Sigmoid colon (tissue), 6 donors: ENCODE measurements at regions not wholly inside any gene's neighbourhood (a gene's known extent, or its start where the extent isn't known, plus 50 kb on each side); places are given as distances from the start of the nearest gene placed in this dataset.

Experiments
- DNase-seq: peaks from one replicate; pipeline ENCODE4 v3.0.0-alpha.2; 2019
- H3K27ac ChIP-seq, 4 donors: fragments of 200-600 bp; sonication (generic); one replicate each; pipeline ENCODE4 v1.5.1; 2016 to 2019; ENCODE audit warnings: mild to moderate bottlenecking in 1 of 4
- H3K27me3 ChIP-seq, 3 donors: fragments of 200-600 bp; sonication (generic); one replicate each; pipeline ENCODE4 v1.5.1; 2019; ENCODE audit warnings: mild to moderate bottlenecking in 1 of 3
- H3K36me3 ChIP-seq, 4 donors: fragments of 200-600 bp; sonication (generic); one replicate each; pipeline ENCODE4 v1.5.1; 2016 to 2019
- H3K4me1 ChIP-seq, 4 donors: fragments of 200-600 bp; sonication (generic); one replicate each; pipeline ENCODE4 v1.5.1; 2017 to 2019
- H3K4me3 ChIP-seq, 4 donors: fragments of 200-600 bp; sonication (generic); one replicate each; pipeline ENCODE4 v1.5.1; 2017 to 2019; ENCODE audit warnings: mild to moderate bottlenecking in 2 of 4, moderate library complexity in 1 of 4
- H3K9me3 ChIP-seq, 4 donors: fragments of 200-600 bp in 3 of 4; sonication (generic) in 3 of 4; one replicate each; pipeline versions ENCODE4 v1.5.1 to v1.6.1; 2013 to 2019
- CTCF ChIP-seq, 4 experiments: fragments of 450-650 bp in 3 of 4; fragments of 200-600 bp in 1 of 4; IDR thresholded peaks; one replicate each; pipeline ENCODE4 v1.5.1; 2016 to 2019; ENCODE audit warnings: antibody characterized with exemption in 4 of 4, mild to moderate bottlenecking in 3 of 4, moderate library complexity in 2 of 4
- EP300 ChIP-seq, 4 donors: sonication (generic); formaldehyde crosslinking; IDR thresholded peaks; one replicate each; pipeline ENCODE4 v1.6.1; 2017; ENCODE audit warnings: antibody characterized with exemption in 4 of 4
- POLR2A ChIP-seq, 2 donors: fragments of 450-650 bp; IDR thresholded peaks; one replicate each; pipeline ENCODE4 v1.6.1; 2016; ENCODE audit warnings: antibody characterized with exemption in 2 of 2, mild to moderate bottlenecking in 2 of 2, moderate library complexity in 2 of 2
- POLR2AphosphoS5 ChIP-seq, 4 donors: sonication (generic); formaldehyde crosslinking; IDR thresholded peaks; one replicate each; pipeline ENCODE4 v1.6.1; 2017; ENCODE audit warnings: antibody characterized with exemption in 4 of 4
- WGBS, 2 donors: extraction: QIAGEN DNeasy Blood & Tissue Kit; methylation state at CpG; one replicate each; pipeline ENCODE4 v1.1.7; 2013; 5-methylcytosine and 5-hydroxymethylcytosine counted together
- intact Hi-C: fragments of 100-400 bp; cut with DNase I; formaldehyde crosslinking; loops from one replicate; pipeline ENCODE4 v1.15.1; 2023
- donor health status: healthy with polysubstance abuse.
- donor health status: healthy.

DNA sequence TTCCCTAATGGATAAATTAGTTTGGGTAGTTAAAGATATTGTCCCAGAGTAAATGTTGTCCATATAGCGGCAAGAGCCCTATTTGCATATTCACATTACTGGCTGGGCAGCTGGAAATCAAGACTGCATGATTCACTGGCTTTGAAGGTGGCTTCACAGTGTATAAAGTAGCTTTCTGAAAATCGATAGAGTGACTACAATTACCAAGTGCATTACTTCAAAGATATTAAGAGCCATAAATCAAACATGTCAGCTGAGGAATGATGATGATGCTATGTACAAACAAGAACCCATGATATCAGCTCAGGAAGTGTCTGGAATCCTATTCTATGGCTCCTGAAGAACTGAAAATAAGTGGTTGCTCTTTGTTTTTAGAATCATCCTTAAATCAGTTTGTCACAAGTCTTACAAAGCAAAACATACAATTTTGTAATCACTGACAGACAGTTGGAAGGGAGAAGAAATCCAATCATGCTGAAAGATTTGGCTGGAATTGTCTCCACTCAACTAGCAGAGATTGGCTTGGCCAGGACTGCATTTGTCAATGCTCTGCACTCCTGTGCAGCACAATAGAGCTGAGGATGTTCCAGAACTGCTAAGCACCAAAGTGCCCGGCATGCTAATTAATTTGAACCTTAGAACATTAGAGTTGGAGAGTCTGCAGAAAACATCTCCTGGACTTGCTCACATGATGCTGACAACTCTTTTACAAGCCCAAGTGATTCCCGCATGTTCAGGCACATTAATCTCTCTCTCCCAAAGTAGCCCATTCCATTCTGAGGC, 77.9 kb upstream of the B3GAT2 start:
- Histone ChIP-seq H3K9me3 (no peaks in the 10 kb centered on the region), H3K36me3 (no peaks in the 10 kb centered on the region), H3K27me3 (no peaks in the 10 kb centered on the region), H3K4me1 (no peaks in the 10 kb centered on the region), H3K4me3 (no peak overlapping the region), H3K27ac (no peak overlapping the region)
- no peak for DNase-seq
- intact Hi-C loops = no loop called here
- 70 to 84% methylated on average over 4 of the region's 4 CpGs for WGBS, 2 donors
- TF ChIP-seq POLR2A (IDR thresholded peaks at IDR 0.05) (no peak), CTCF (IDR thresholded peaks at IDR 0.05) (no peak), POLR2AphosphoS5 (IDR thresholded peaks at IDR 0.05) (no peak)

- no peak overlapping the region for H3K27ac ChIP-seq
- no peaks in the 10 kb centered on the region for H3K9me3 ChIP-seq
- no peaks in the 10 kb centered on the region for H3K36me3 ChIP-seq
- H3K27me3 ChIP-seq = no peaks in the 10 kb centered on the region
- no peak for TF ChIP-seq POLR2AphosphoS5 (IDR thresholded peaks at IDR 0.05)
- TF ChIP-seq EP300 (IDR thresholded peaks at IDR 0.05) = no peak
- no peak for TF ChIP-seq CTCF (IDR thresholded peaks at IDR 0.05)
- TF ChIP-seq POLR2A (IDR thresholded peaks at IDR 0.05) = no peak
- H3K4me1 ChIP-seq = no peaks in the 10 kb centered on the region
- DNase-seq = no peak
- no peak overlapping the region for H3K4me3 ChIP-seq
- intact Hi-C loops = no loop called here
These were observed 79.0 kb upstream of the B3GAT2 start for GRCh38 chr6:71035871-71036270.

DNA sequence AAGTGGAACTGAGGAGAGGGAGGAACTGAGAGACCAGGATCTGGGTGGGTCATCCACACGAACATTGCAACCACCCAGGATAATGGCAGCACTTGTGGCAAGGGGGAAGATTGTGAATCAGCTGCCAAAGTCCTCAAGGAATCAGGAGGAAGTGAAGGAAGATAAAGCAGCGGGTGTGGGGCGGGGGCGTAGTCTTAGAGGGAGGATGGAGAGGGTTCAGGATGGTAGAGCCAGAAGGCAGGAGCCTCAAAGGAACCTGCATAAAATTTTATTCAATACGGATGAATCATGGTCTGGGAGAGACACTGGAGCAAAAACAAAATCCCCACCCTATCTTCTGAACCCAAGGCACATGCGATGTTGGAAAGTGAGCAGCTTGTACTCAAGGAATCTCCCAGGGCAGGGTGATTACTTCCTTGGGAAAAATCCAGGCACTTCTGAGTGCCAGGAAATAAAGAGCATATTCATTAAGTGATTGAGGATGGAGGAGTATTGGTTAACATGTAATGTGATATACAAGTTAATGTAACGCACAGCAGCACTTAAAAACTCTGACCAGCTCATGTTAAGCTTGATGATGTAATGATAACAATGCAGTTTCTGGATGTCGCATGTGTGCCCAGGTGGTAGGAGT, 82.0 kb upstream of the B3GAT2 start:
- Histone ChIP-seq H3K27ac (no peak overlapping the region), H3K4me3 (no peak overlapping the region), H3K36me3 (no peaks in the 10 kb centered on the region), H3K4me1 (no peaks in the 10 kb centered on the region), H3K9me3 (no peaks in the 10 kb centered on the region), H3K27me3 (no peaks in the 10 kb centered on the region)
- no peak for DNase-seq
- intact Hi-C loops = no loop called here
- TF ChIP-seq POLR2AphosphoS5 (IDR thresholded peaks at IDR 0.05) = no peak
- TF ChIP-seq POLR2A (IDR thresholded peaks at IDR 0.05) = no peak
- WGBS, 2 donors = 65 to 85% methylated on average over 8 of the region's 8 CpGs

GRCh38 chr6:71040043-71040442, 83.2 kb upstream of the B3GAT2 start:
- Histone ChIP-seq H3K4me1 (no peaks in the 10 kb centered on the region), H3K36me3 (no peaks in the 10 kb centered on the region), H3K9me3 (no peaks in the 10 kb centered on the region), H3K27me3 (no peaks in the 10 kb centered on the region), H3K4me3 (no peak overlapping the region), H3K27ac (no peak overlapping the region)
- no peak for DNase-seq
- intact Hi-C loops = no loop called here
- TF ChIP-seq CTCF (IDR thresholded peaks at IDR 0.05) (no peak), EP300 (IDR thresholded peaks at IDR 0.05) (no peak), POLR2AphosphoS5 (IDR thresholded peaks at IDR 0.05) (no peak), POLR2A (IDR thresholded peaks at IDR 0.05) (no peak)
- 38 to 79% methylated on average over 1 of the region's 1 CpG for WGBS, 2 donors

- Histone ChIP-seq H3K9me3 (no peaks in the 10 kb centered on the region), H3K36me3 (no peaks in the 10 kb centered on the region), H3K27ac (no peak overlapping the region), H3K27me3 (no peaks in the 10 kb centered on the region), H3K4me3 (no peak overlapping the region), H3K4me1 (no peaks in the 10 kb centered on the region)
- no peak for TF ChIP-seq CTCF (IDR thresholded peaks at IDR 0.05)
- TF ChIP-seq POLR2A (IDR thresholded peaks at IDR 0.05) = no peak
- no peak for TF ChIP-seq EP300 (IDR thresholded peaks at IDR 0.05)
- no peak for TF ChIP-seq POLR2AphosphoS5 (IDR thresholded peaks at IDR 0.05)
- no peak for DNase-seq
- 46 to 77% methylated on average over 2 of the region's 2 CpGs for WGBS, 2 donors
- intact Hi-C loops = no loop called here
These were observed 84.0 kb upstream of the B3GAT2 start for GRCh38 chr6:71040841-71041240.
